Muscle of arm (tissue), 1 donor: ENCODE measurements at regions not wholly inside any gene's neighbourhood (a gene's known extent, or its start where the extent isn't known, plus 50 kb on each side); places are given as distances from the start of the nearest gene placed in this dataset.

ENCODE experiments used
- DNase-seq: peaks from one replicate; pipeline ENCODE4 v3.0.0-alpha.2; 2013

- DNase-seq, result no peak
Observed at GRCh38 chr15:47402829-47403228, 314.5 kb upstream of the SEMA6D start.

GRCh38 chr15:47404877-47405276 is 312.4 kb upstream of the SEMA6D start:
- DNase-seq, result no peak

GRCh38 chr15:47405365-47406162 is 311.7 kb upstream of the SEMA6D start:
- no peak for DNase-seq

GRCh38 chr15:47407692-47408091 is 309.6 kb upstream of the SEMA6D start:
- no peak for DNase-seq

- no peak for DNase-seq
Observed at GRCh38 chr15:47409038-47409437, 308.3 kb upstream of the SEMA6D start.

- DNase-seq, result no peak
Observed at GRCh38 chr15:47409600-47409999, 307.7 kb upstream of the SEMA6D start.

- no peak for DNase-seq
Observed at GRCh38 chr15:47410247-47410646, 307.1 kb upstream of the SEMA6D start.

GRCh38 chr15:47411733-47412132 is 305.6 kb upstream of the SEMA6D start:
- no peak for DNase-seq

GRCh38 chr15:47412136-47412535 is 305.2 kb upstream of the SEMA6D start:
- DNase-seq, result peak; percentile 15

- DNase-seq, result no peak
Observed at GRCh38 chr15:47412802-47413201, 304.5 kb upstream of the SEMA6D start.

- no peak for DNase-seq
Observed at GRCh38 chr15:47414207-47414606, 303.1 kb upstream of the SEMA6D start.

- no peak for DNase-seq
Observed at GRCh38 chr15:47415539-47415971, 301.8 kb upstream of the SEMA6D start.

GRCh38 chr15:47422881-47423665 is 294.2 kb upstream of the SEMA6D start:
- DNase-seq, result no peak

- DNase-seq, result no peak
Observed at GRCh38 chr15:47427463-47427862, 289.8 kb upstream of the SEMA6D start.

- no peak for DNase-seq
Observed at GRCh38 chr15:47429376-47429775, 287.9 kb upstream of the SEMA6D start.

GRCh38 chr15:47431501-47431900 is 285.8 kb upstream of the SEMA6D start:
- DNase-seq, result no peak

- DNase-seq, result no peak
Observed at GRCh38 chr15:47432826-47433225, 284.5 kb upstream of the SEMA6D start.

GRCh38 chr15:47434596-47434995 is 282.7 kb upstream of the SEMA6D start:
- DNase-seq, result no peak

GRCh38 chr15:47437491-47437890 is 279.8 kb upstream of the SEMA6D start:
- DNase-seq, result no peak

GRCh38 chr15:47439146-47440111 is 277.9 kb upstream of the SEMA6D start:
- peak; percentile 69 for DNase-seq

- DNase-seq, result no peak
Observed at GRCh38 chr15:47442371-47442770, 274.9 kb upstream of the SEMA6D start.

- no peak for DNase-seq
Observed at GRCh38 chr15:47443839-47444238, 273.5 kb upstream of the SEMA6D start.
